ENCODE measurements at regions not wholly inside any gene's neighbourhood (a gene's known extent, or its start where the extent isn't known, plus 50 kb on each side); places are given as distances from the start of the nearest gene placed in this dataset.

DNA sequence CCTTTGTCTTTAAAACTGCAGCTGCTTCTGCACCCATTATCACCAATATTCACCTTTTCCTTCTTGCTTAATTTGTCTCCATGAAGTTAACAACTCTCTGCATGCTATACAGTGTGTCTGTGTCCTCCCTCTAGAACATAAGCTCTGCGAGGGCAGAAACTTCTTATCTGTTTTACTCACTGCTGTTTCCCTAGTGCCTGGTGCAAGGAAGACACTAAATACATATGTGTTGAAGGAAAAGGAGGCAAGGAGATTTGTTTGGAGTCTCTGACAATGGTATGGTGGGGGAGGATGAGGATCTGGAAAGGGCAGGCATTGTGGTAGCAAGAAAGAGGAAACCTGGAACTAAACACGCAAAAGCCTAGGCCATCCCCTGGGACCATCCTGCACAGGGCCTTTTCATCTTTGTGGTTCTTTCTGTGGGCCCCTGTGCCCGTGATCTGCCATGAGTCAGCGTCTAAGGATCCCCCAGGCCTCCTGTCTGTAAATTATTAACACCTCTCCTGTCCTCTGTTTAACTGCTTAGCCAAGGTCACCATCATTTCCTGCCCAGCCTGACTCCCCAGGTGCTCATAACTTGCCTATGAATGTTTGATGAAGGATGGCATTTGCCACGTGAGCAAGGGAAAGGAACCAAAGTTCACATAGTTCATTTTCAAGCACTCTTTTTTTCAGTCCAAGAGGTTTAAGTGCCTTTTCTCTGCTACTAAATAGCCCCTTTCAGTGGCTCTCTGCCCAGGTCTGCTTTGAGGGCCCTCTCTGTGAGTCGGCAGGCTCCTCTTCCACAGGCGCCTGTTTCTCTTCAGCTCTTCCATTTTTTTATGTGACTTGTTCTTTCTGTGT is 131.1 kb downstream of the RASSF10 start:
- ChIA-PET POLR2A (ENCODE audit: partially characterized antibody) (no interaction called here), CTCF (ENCODE audit: partially characterized antibody) (interaction anchor here (1.7 kb wide), 1 partner anchor 12 kb away, joined by 5 read pairs; no protein-coding TSS in a partner anchor)
- H2AFZ ChIP-seq (ENCODE audit: low read length): peak overlapping the region; percentile 13; the same call in 1 of the 2 replicates

More for the DNA sequence above, 131.1 kb downstream of the RASSF10 start:
- Histone ChIP-seq H3K4me2 (ENCODE audit: insufficient read depth in 1 of 2, low read depth in 2 of 2, low read length in 2 of 2) (no peak overlapping the region), H2BK20ac (ENCODE audit: low read length) (no peak overlapping the region), H2AK5ac (ENCODE audit: low read depth, low read length) (no peak overlapping the region), H2BK12ac (ENCODE audit: low read depth, low read length) (no peak overlapping the region), H3K56ac (replicated peaks; ENCODE audit: insufficient read length, low read depth, low read length) (no peak overlapping the region), H3K4ac (replicated peaks; ENCODE audit: insufficient read length, low read depth, low read length) (no peak overlapping the region), H3K79me2 (ENCODE audit: control insufficient read depth in 1 of 2, insufficient read depth in 2 of 2, low read length in 2 of 2) (no peaks in the 10 kb centered on the region), H4K5ac (ENCODE audit: insufficient read length, low read depth, low read length) (no peak overlapping the region), H3K4me1 (replicated peaks in 1 of 4; ENCODE audit: control insufficient read depth in 3 of 4, insufficient read depth in 4 of 4, low read length in 3 of 4) (peaks cover 0 to 4% (median 1%) of the 10 kb centered on the region in 4 experiments; a peak in 3 of 7 replicates), H3K36me3 (ENCODE audit: control insufficient read depth in 2 of 4, insufficient read depth in 4 of 4, low read length in 3 of 4) (no peaks in the 10 kb centered on the region), H3K27me3 (replicated peaks in 1 of 4; ENCODE audit: control insufficient read depth in 3 of 4, extremely low read depth in 1 of 4, insufficient read depth in 3 of 4, low read length in 3 of 4) (no peaks in the 10 kb centered on the region), H4K20me1 (replicated peaks in 1 of 2; ENCODE audit: control insufficient read depth in 1 of 2, insufficient read depth in 2 of 2, low read length in 2 of 2) (no peaks in the 10 kb centered on the region), H3K23me2 (ENCODE audit: low read depth, low read length) (no peaks in the 10 kb centered on the region), H2BK15ac (ENCODE audit: low read length) (no peak overlapping the region), H2BK5ac (ENCODE audit: low read depth, low read length) (no peak overlapping the region), H3K18ac (ENCODE audit: extremely low read depth, low read length) (no peak overlapping the region), H3K9ac (replicated peaks in 1 of 4; ENCODE audit: extremely low read depth in 1 of 4, low read depth in 3 of 4, low read length in 3 of 4) (no peak overlapping the region), H3K14ac (ENCODE audit: insufficient read length) (no peak overlapping the region), H3K4me3 (ENCODE audit: extremely low read depth in 1 of 4, insufficient read depth in 2 of 4, low read depth in 3 of 4, low read length in 4 of 4) (no peak overlapping the region), H4K8ac (ENCODE audit: extremely low read depth, insufficient read depth, low read length) (no peak overlapping the region), H3K23ac (ENCODE audit: insufficient read length) (no peak overlapping the region), H3K27ac (ENCODE audit: low read depth, low read length) (no peak overlapping the region), H2BK120ac (replicated peaks; ENCODE audit: low read depth, low read length) (no peak overlapping the region), H4K91ac (replicated peaks; ENCODE audit: insufficient read length, low read length) (no peak overlapping the region), H3K9me3 (ENCODE audit: insufficient read depth in 2 of 2, low read depth in 1 of 2, low read length in 1 of 2) (no peaks in the 10 kb centered on the region), H3K79me1 (ENCODE audit: low read depth, low read length) (no peaks in the 10 kb centered on the region)
- no peak for DNase-seq (ENCODE audit: low read depth in 1 of 2, low spot score in 2 of 2)
- 79% methylated on average over 7 of the region's 7 CpGs; no CpG with 5 or more reads in 1 of the 2 experiments for WGBS, 2 experiments (ENCODE audit: extremely low coverage in 1 of 2, insufficient coverage in 1 of 2, insufficient read length in 1 of 2, insufficient replicate concordance in 2 of 2, low coverage in 1 of 2, low lambda C conversion rate in 2 of 2, missing lambda C conversion rate in 1 of 2)
- FAIRE-seq: no peak
